LNCAP (cell line): ENCODE measurements at regions not wholly inside any gene's neighbourhood (a gene's known extent, or its start where the extent isn't known, plus 50 kb on each side); places are given as distances from the start of the nearest gene placed in this dataset.

ENCODE experiments used
- TF ChIP-seq, protein P1 (sequence below): fragments of 450-650 bp; IDR thresholded peaks from 2 replicates; pipeline ENCODE4 v1.5.1; 2017; ENCODE audit warnings: mild to moderate bottlenecking

DNA sequence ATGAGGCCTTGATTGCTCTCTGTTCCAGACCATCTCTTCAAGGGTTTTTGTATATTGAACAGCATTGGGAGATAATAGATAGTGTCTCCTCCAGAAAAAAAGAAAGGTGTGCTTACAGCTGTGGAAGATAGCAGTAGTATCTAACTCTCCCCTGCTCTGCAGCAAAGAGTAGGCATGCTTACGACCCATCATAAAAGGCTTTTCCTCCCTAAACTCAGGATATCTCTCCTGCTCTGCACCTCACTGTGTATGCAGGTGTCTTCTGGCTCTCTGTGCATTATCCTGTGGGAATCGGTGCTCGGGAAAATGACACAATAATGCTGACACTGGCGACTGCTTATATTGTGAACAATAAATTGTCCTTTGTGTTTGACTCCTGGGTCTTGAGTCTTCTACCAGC is 216.0 kb downstream of the RAB28 start:
- TF ChIP-seq, protein P1, sequence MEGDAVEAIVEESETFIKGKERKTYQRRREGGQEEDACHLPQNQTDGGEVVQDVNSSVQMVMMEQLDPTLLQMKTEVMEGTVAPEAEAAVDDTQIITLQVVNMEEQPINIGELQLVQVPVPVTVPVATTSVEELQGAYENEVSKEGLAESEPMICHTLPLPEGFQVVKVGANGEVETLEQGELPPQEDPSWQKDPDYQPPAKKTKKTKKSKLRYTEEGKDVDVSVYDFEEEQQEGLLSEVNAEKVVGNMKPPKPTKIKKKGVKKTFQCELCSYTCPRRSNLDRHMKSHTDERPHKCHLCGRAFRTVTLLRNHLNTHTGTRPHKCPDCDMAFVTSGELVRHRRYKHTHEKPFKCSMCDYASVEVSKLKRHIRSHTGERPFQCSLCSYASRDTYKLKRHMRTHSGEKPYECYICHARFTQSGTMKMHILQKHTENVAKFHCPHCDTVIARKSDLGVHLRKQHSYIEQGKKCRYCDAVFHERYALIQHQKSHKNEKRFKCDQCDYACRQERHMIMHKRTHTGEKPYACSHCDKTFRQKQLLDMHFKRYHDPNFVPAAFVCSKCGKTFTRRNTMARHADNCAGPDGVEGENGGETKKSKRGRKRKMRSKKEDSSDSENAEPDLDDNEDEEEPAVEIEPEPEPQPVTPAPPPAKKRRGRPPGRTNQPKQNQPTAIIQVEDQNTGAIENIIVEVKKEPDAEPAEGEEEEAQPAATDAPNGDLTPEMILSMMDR = no peak

DNA sequence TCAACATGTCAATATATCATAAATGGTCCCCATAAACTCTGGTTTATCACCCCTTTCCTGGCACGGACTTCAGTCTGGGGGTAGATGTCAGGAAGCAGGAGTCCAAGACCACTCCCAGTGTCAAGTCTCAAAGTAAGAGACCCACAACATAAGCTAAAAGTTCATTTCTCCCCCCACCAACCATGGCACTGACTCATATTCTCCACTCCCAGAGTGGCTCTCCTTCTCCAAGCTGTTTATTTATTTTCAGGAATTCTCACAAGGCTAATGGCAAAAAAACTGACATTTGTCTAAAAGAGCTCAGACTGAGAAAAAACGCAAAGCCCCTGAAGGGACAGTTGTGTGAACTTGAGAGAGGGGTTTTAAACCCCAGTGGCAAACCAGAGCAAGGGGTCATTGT is 217.0 kb downstream of the RAB28 start:
- TF ChIP-seq, protein P1 = no peak

DNA sequence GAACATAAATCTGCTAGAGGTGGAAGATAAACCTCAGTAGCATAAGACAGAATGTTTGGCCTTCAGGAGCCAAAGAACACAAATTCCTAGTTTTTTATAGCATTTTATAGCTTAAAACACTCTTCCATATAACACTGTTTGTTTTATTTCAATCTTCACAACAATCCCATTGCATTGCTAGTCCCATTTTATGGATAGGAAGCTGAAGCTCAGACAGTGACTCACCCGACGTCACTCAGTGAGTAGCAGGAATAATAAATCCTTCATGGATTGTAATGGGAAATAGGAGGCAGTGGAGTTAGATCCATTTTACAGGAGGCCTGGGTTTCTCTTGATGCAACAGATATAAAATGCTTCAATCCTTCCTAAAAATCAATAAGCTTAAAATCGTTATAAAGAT is 217.5 kb downstream of the RAB28 start:
- TF ChIP-seq, protein P1 = no peak

DNA sequence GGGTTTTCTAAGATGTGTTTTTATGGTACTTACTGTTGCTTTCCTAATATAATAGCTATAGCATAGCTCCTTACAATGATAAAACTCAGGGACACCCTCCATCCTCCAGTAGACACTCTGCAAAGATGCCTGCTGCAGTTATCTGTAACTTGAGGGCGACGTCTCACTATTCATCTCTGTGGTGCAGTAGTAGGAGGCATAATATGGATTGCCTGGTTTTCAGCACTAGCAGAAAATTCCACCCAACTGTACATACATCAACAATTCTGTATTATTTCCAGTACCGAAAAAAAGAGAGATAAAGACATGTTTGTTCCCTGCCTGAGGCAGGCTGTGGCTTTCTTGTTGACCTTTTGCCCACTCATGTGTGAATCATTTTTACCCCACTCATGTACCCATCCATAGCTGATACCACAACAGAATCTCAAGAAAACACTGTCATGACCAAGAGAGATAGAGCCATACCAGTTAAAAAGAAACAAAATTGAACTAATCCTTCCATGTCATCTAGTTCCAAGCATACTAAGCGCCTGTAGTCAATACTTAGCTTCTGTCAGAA is 220.1 kb downstream of the RAB28 start:
- TF ChIP-seq, protein P1 = no peak

DNA sequence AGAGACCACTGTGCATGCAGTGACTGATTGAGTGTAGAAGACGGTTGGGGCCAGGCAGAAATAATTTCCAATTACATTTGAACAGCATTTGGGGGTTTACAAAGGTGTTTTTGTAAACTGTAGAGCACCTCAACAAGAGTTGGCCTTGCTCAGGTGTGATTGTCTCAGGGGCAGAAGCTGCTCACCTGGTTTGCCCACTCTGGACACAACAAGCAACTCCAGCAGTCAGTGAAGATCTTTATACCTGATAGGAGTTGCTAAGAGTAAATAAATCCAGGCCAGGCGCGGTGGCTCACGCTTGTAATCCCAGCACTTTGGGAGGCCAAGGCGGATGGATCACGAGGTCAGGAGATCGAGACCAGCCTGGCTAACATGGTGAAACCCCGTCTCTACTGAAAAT is 221.3 kb downstream of the RAB28 start:
- TF ChIP-seq, protein P1 = no peak

DNA sequence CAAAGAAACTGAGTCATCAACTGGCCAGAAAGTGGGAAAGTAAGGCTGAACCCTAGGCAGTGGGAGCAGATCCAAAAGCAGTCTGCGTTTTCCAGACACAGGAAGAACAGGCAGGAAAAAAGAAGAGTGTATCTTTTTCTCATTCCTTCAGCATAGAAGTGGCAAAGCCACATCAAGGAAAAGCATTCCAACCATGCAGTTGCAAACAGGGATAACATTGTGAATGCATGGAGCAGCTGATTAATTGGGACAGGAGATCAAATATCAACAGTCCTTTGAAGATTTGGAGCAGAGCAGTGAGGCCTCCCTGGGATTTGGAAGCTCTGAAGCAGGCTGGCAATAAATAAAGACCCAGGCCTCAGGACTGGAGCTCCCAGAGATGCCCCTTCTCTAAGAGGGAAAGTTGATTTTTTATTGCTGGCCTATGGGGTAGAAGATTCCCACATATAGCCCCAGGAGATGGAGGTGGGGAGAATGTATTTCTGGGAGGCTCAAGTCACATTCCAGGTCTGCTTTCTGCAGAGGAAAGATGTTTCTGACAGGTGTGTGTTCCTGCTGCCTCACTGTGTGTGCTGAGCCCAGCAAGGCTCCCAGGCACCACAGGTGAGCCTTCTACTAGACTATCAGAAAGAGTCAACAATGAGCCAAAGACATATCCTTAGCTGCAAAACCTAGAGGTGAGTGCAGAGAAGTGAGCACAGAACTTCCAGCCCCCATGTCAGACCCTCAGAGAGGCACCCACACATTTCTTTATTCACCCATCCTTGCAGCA is 222.5 kb downstream of the RAB28 start:
- TF ChIP-seq, protein P1 = no peak

DNA sequence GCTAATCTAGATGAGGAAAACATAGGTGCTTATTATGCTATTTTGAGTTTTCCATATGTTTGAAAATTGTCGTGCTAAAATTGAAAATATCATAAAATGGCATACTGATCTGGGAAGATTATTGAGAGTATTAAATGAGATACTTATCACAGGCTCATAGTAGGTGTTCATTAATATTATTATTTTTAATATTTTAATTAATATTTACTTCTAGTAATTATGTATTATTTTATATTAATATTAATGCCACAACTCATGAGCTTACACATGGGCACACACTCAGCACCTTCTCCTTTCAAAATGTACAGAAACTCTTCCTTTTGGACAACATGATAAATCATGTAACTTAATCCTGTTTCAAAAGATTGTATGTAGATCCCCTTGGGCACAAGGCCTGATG is 223.6 kb downstream of the RAB28 start:
- TF ChIP-seq, protein P1 = no peak
